ENCODE measurements at regions not wholly inside any gene's neighbourhood (a gene's known extent, or its start where the extent isn't known, plus 50 kb on each side); places are given as distances from the start of the nearest gene placed in this dataset.

GRCh38 chr2:19484736-19485135 lies 126.3 kb upstream of the OSR1 start:
- DNase-seq = no peak
- intact Hi-C loops (cut with DNase I) = no loop called here
- H3K4me1 ChIP-seq = peaks cover 0 to 4% (median 0%) of the 10 kb centered on the region in 3 donors
- H3K27ac ChIP-seq = no peak overlapping the region
- H3K4me3 ChIP-seq = no peak overlapping the region
- 93 to 94% methylated on average over 1 of the region's 1 CpG for WGBS, 2 donors
- TF ChIP-seq POLR2A (IDR thresholded peaks at IDR 0.05) = no peak
- H3K36me3 ChIP-seq = no peaks in the 10 kb centered on the region
- H3K27me3 ChIP-seq = no peaks in the 10 kb centered on the region
- H3K9me3 ChIP-seq = no peaks in the 10 kb centered on the region

- Histone ChIP-seq H3K36me3 (no peaks in the 10 kb centered on the region), H3K27ac (no peak overlapping the region), H3K4me1 (no peaks in the 10 kb centered on the region), H3K27me3 (no peaks in the 10 kb centered on the region), H3K9me3 (no peaks in the 10 kb centered on the region), H3K4me3 (no peak overlapping the region)
- DNase-seq = no peak
- intact Hi-C loops (cut with DNase I) = no loop called here
- WGBS, 2 donors = 55 to 85% methylated on average over 4 to 5 of the region's 5 CpGs
- no peak for TF ChIP-seq CTCF (IDR thresholded peaks at IDR 0.05)
- no peak for TF ChIP-seq POLR2A (IDR thresholded peaks at IDR 0.05)
These were observed 122.2 kb upstream of the OSR1 start for GRCh38 chr2:19480673-19481072.

- no peak for DNase-seq
- Histone ChIP-seq H3K27me3 (no peaks in the 10 kb centered on the region), H3K27ac (no peak overlapping the region), H3K9me3 (no peaks in the 10 kb centered on the region), H3K36me3 (no peaks in the 10 kb centered on the region), H3K4me1 (no peaks in the 10 kb centered on the region), H3K4me3 (no peak overlapping the region)
- intact Hi-C loops (cut with DNase I) = no loop called here
- TF ChIP-seq POLR2A (IDR thresholded peaks at IDR 0.05) (no peak), CTCF (IDR thresholded peaks at IDR 0.05) (no peak)
- 97 to 100% methylated on average over 1 of the region's 1 CpG for WGBS, 2 donors
These were observed 121.2 kb upstream of the OSR1 start for GRCh38 chr2:19479666-19480065.

- intact Hi-C loops (cut with DNase I) = no loop called here
- Histone ChIP-seq H3K9me3 (no peaks in the 10 kb centered on the region), H3K4me3 (no peak overlapping the region), H3K27ac (no peak overlapping the region), H3K36me3 (no peaks in the 10 kb centered on the region), H3K4me1 (peaks cover 0 to 9% (median 0%) of the 10 kb centered on the region in 3 donors), H3K27me3 (no peaks in the 10 kb centered on the region)
- no peak for DNase-seq
- WGBS, 2 donors = 29 to 67% methylated on average over 1 of the region's 1 CpG
- TF ChIP-seq CTCF (IDR thresholded peaks at IDR 0.05) (no peak), POLR2A (IDR thresholded peaks at IDR 0.05) (no peak)
These were observed 120.0 kb upstream of the OSR1 start for GRCh38 chr2:19478409-19478808.

GRCh38 chr2:19476327-19476726 lies 117.9 kb upstream of the OSR1 start:
- H3K4me3 ChIP-seq = no peak overlapping the region
- WGBS, 2 donors = 63 to 66% methylated on average over 2 of the region's 2 CpGs
- no peak overlapping the region for H3K27ac ChIP-seq

More at GRCh38 chr2:19476327-19476726, 117.9 kb upstream of the OSR1 start:
- no peaks in the 10 kb centered on the region for H3K27me3 ChIP-seq
- intact Hi-C loops (cut with DNase I) = no loop called here
- H3K36me3 ChIP-seq = no peaks in the 10 kb centered on the region
- peaks cover 0 to 9% (median 0%) of the 10 kb centered on the region in 3 donors for H3K4me1 ChIP-seq
- DNase-seq = no peak
- no peaks in the 10 kb centered on the region for H3K9me3 ChIP-seq
- TF ChIP-seq CTCF (IDR thresholded peaks at IDR 0.05) (no peak), POLR2A (IDR thresholded peaks at IDR 0.05) (no peak)

Measured in esophagus squamous epithelium (tissue), 5 donors.